ENCODE measurements at regions not wholly inside any gene's neighbourhood (a gene's known extent, or its start where the extent isn't known, plus 50 kb on each side); places are given as distances from the start of the nearest gene placed in this dataset.

GRCh38 chr2:194126418-194126817 lies 1530.6 kb upstream of the SLC39A10 start:
- TF ChIP-seq CTCF (IDR thresholded peaks at IDR 0.05 in 4 of 5, conservative IDR thresholded peaks at IDR 0.05 in 1 of 5) (no peak), POLR2A (IDR thresholded peaks at IDR 0.05) (no peak)
